ENCODE measurements at regions not wholly inside any gene's neighbourhood (a gene's known extent, or its start where the extent isn't known, plus 50 kb on each side); places are given as distances from the start of the nearest gene placed in this dataset.

DNA sequence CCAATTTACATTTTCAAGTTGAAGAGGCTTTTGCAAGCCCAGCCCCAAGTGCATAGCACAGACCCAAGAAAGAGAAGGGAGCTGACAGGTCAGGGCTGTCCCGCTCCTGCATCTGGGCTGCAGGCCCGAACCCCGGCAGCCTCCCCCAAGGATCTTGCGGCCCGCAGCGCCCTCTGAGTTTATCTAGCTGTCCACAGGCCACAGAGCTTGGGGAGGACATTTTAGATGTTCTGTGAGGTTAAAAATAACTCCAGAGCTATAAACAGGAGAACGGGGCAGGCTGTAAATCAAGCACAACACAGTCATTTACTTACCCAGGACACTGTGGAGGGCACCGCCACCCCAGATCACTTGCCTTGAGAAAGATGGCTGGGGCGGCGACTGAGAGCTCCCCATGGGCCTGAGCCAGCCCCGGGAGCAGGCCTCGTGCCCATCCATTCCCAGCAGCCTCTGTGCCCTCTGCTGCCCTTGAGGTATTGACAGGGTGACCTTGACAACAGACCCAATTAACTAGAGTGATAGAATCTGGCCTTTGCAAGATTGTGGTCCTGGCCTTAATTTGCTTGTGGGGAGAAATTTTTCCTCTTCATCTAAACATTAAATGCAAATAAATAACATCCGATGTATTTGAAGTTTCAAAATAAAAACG, 563.0 kb downstream of the TCERG1L start:
- TF ChIP-seq, protein P1, sequence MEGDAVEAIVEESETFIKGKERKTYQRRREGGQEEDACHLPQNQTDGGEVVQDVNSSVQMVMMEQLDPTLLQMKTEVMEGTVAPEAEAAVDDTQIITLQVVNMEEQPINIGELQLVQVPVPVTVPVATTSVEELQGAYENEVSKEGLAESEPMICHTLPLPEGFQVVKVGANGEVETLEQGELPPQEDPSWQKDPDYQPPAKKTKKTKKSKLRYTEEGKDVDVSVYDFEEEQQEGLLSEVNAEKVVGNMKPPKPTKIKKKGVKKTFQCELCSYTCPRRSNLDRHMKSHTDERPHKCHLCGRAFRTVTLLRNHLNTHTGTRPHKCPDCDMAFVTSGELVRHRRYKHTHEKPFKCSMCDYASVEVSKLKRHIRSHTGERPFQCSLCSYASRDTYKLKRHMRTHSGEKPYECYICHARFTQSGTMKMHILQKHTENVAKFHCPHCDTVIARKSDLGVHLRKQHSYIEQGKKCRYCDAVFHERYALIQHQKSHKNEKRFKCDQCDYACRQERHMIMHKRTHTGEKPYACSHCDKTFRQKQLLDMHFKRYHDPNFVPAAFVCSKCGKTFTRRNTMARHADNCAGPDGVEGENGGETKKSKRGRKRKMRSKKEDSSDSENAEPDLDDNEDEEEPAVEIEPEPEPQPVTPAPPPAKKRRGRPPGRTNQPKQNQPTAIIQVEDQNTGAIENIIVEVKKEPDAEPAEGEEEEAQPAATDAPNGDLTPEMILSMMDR (IDR thresholded peaks at IDR 0.05 in 4 of 5, conservative IDR thresholded peaks at IDR 0.05 in 1 of 5) = no peak
- TF ChIP-seq POLR2A (IDR thresholded peaks at IDR 0.05) = no peak
